HCT116 (cell line): ENCODE measurements at regions not wholly inside any gene's neighbourhood (a gene's known extent, or its start where the extent isn't known, plus 50 kb on each side); places are given as distances from the start of the nearest gene placed in this dataset.

Source experiments
- ATAC-seq: fragments of 200-7000 bp; cut with Tn5 transposase; 2 replicates; pipeline ENCODE4 v1.9.1; 2020; ENCODE audit warnings: mild to moderate bottlenecking, moderate library complexity
- BruUV-seq: library from RNA; stranded (reverse); fragments of 400-500 nt; replicated peaks from 2 replicates; lab custom pipeline; 2021; lab: Mats Ljungman, UMichigan
- CTCF ChIA-PET: fragments of 300-600 bp; sonication (Branson Sonifier 250); formaldehyde crosslinking; loops from one replicate; lab custom pipeline; 2021; ENCODE audit warnings: antibody characterized with exemption; lab: Charles Lee
- POLR2A ChIA-PET: fragments of 300-600, 350-600 bp; sonication (Branson Sonifier 250); formaldehyde crosslinking; loops from one replicate; lab custom pipeline; 2021; ENCODE audit warnings: antibody characterized with exemption; lab: Charles Lee
- RAD21 ChIA-PET, 2 experiments: fragments of 300-600 bp; sonication (Branson Sonifier 250); formaldehyde crosslinking; loops; one replicate each; lab custom pipeline; 2023; ENCODE audit warnings: low total read pairs in 2 of 2; ENCODE audit not compliant: uncharacterized antibody in 2 of 2, unreplicated experiment in 2 of 2, low non-redundant PET in 1 of 2; lab: Charles Lee
- DNase-seq: peaks from one replicate; pipeline ENCODE4 v3.0.0-alpha.2; 2010; ENCODE audit warnings: low read depth, low spot score
- H2AFZ ChIP-seq: fragments of 200-600 bp; shearing (Covaris generic), sonication (generic); 2 replicates; pipeline ENCODE4 v1.6.1; 2017; ENCODE audit warnings: low read depth, mixed run types, mixed read lengths, antibody characterized with exemption, low read length; ENCODE audit not compliant: poor library complexity, severe bottlenecking
- H3K27ac ChIP-seq: 2 replicates; pipeline ENCODE4 v1.5.1; 2012; ENCODE audit warnings: low read depth, low read length
- H3K27me3 ChIP-seq: fragments of 200-600 bp; sonication (generic); 2 replicates; pipeline ENCODE4 v1.6.1; 2016; ENCODE audit warnings: mixed run types, low read length, mixed read lengths; ENCODE audit not compliant: insufficient read depth
- H3K36me3 ChIP-seq, 2 experiments: fragments of 200-500 bp in 1 of 2; fragments of 200-600 bp in 1 of 2; sonication (Bioruptor generic) in 1 of 2; sonication (generic) in 1 of 2; 2 replicates each; pipeline versions ENCODE4 v1.5.1 to v1.6.1; 2014 to 2016; ENCODE audit warnings: low read length in 2 of 2, inconsistent platforms in 1 of 2, mixed read lengths in 1 of 2, mixed run types in 1 of 2; ENCODE audit not compliant: insufficient read depth in 2 of 2, control insufficient read depth in 1 of 2
- H3K4me1 ChIP-seq, 2 experiments: fragments of 200-600 bp in 1 of 2; sonication (generic) in 1 of 2; 2 replicates each; pipeline versions ENCODE4 v1.5.1 to v1.6.1; 2012 to 2017; ENCODE audit warnings: low read length in 2 of 2, inconsistent platforms in 1 of 2, mild to moderate bottlenecking in 1 of 2, mixed read lengths in 1 of 2, mixed run types in 1 of 2, moderate library complexity in 1 of 2; ENCODE audit not compliant: insufficient read depth in 2 of 2, control insufficient read depth in 1 of 2
- H3K4me2 ChIP-seq: fragments of 200-600 bp; sonication (generic); 2 replicates; pipeline ENCODE4 v1.6.1; 2017; ENCODE audit warnings: mixed run types, low read length, mixed read lengths
- H3K4me3 ChIP-seq, 2 experiments: fragments of 200-600 bp in 1 of 2; sonication (generic) in 1 of 2; replicated peaks in 1 of 2; 2 replicates each; pipeline ENCODE4 v1.5.1; 2011 to 2016; ENCODE audit warnings: low read length in 2 of 2, control low read depth in 1 of 2, low read depth in 1 of 2, mild to moderate bottlenecking in 1 of 2, mixed read lengths in 1 of 2, mixed run types in 1 of 2
- H3K79me2 ChIP-seq: fragments of 200-600 bp; sonication (generic); 2 replicates; pipeline ENCODE4 v1.6.1; 2017; ENCODE audit warnings: mild to moderate bottlenecking, mixed run types, low read length, moderate library complexity, mixed read lengths; ENCODE audit not compliant: insufficient read depth
- H3K9ac ChIP-seq: fragments of 200-600 bp; sonication (generic); 2 replicates; pipeline ENCODE4 v1.6.1; 2016; ENCODE audit warnings: low read length, mixed read lengths
- H3K9me2 ChIP-seq: fragments of 200-600 bp; sonication (generic), shearing (Covaris generic); 2 replicates; pipeline ENCODE4 v1.6.1; 2017; ENCODE audit warnings: mixed run types, mild to moderate bottlenecking, moderate library complexity; ENCODE audit not compliant: insufficient read depth
- H3K9me3 ChIP-seq, 2 experiments: fragments of 200-500 bp in 1 of 2; fragments of 200-600 bp in 1 of 2; sonication (Bioruptor generic) in 1 of 2; sonication (generic) in 1 of 2; 2 replicates each; pipeline ENCODE4 v1.6.1; 2014 to 2017; ENCODE audit warnings: low read length in 2 of 2, mixed read lengths in 2 of 2, inconsistent platforms in 1 of 2, low read depth in 1 of 2, mild to moderate bottlenecking in 1 of 2, mixed run types in 1 of 2, moderate library complexity in 1 of 2; ENCODE audit not compliant: control insufficient read depth in 1 of 2, insufficient read depth in 1 of 2
- H4K20me1 ChIP-seq: fragments of 200-600 bp; sonication (generic), shearing (Covaris generic); 2 replicates; pipeline ENCODE4 v1.6.1; 2017; ENCODE audit warnings: mixed run types, mild to moderate bottlenecking, moderate library complexity; ENCODE audit not compliant: insufficient read depth
- CEBPB ChIP-seq: IDR thresholded peaks from 2 replicates; pipeline ENCODE4 v1.6.1; 2012; ENCODE audit warnings: low read depth
- EGR1 ChIP-seq: IDR thresholded peaks from 2 replicates; pipeline ENCODE4 v1.6.1; 2012; ENCODE audit warnings: low read depth
- ELF1 ChIP-seq: IDR thresholded peaks from 2 replicates; pipeline ENCODE4 v1.6.1; 2012; ENCODE audit warnings: low read depth, borderline replicate concordance
- EZH2 ChIP-seq: fragments of 200-600 bp; sonication (generic); IDR thresholded peaks from 2 replicates; pipeline ENCODE4 v1.6.1; 2017; ENCODE audit warnings: antibody characterized with exemption, mixed run types
- JUND ChIP-seq: IDR thresholded peaks from 2 replicates; pipeline ENCODE4 v1.6.1; 2012
- POLR2A ChIP-seq: IDR thresholded peaks from 2 replicates; pipeline ENCODE4 v1.7.0; 2011; ENCODE audit warnings: borderline replicate concordance; ENCODE audit not compliant: insufficient read depth, insufficient read length; ENCODE audit errors: extremely low read depth
- POLR2AphosphoS5 ChIP-seq: IDR thresholded peaks from 2 replicates; pipeline ENCODE4 v1.6.1; 2011; ENCODE audit warnings: mild to moderate bottlenecking, low read depth, low read length, moderate library complexity
- RAD21 ChIP-seq: IDR thresholded peaks from 2 replicates; pipeline ENCODE4 v1.6.1; 2012; ENCODE audit warnings: low read depth, mild to moderate bottlenecking
- SIN3A ChIP-seq: IDR thresholded peaks from 2 replicates; pipeline ENCODE4 v1.6.1; 2012; ENCODE audit warnings: low read depth
- SP1 ChIP-seq: IDR thresholded peaks from 2 replicates; pipeline ENCODE4 v1.6.1; 2012; ENCODE audit warnings: low read depth
- SRF ChIP-seq: IDR thresholded peaks from 2 replicates; pipeline ENCODE4 v1.6.1; 2012; ENCODE audit warnings: low read depth
- TCF7L2 ChIP-seq: IDR thresholded peaks from 2 replicates; pipeline ENCODE4 v1.7.0; 2011; ENCODE audit warnings: borderline replicate concordance, inconsistent platforms; ENCODE audit not compliant: insufficient read depth, insufficient read length; ENCODE audit errors: extremely low read depth
- YY1 ChIP-seq: IDR thresholded peaks from 2 replicates; pipeline ENCODE4 v1.6.1; 2011; ENCODE audit warnings: low read length, low read depth, moderate library complexity, mild to moderate bottlenecking; ENCODE audit not compliant: insufficient replicate concordance; ENCODE audit errors: extremely low read depth
- ZFX ChIP-seq: fragments of 450-650 bp; IDR thresholded peaks from 2 replicates; pipeline ENCODE4 v1.6.1; 2017
- intact Hi-C: fragments of 100-400 bp; cut with micrococcal nuclease; formaldehyde crosslinking; loops from 2 replicates; pipeline ENCODE4 v1.10.0; 2022
- TF ChIP-seq, protein P1 (sequence below): IDR thresholded peaks from 2 replicates; pipeline ENCODE4 v1.6.1; 2012
- TF ChIP-seq, protein P2 (sequence below): IDR thresholded peaks from 2 replicates; pipeline ENCODE4 v1.6.1; 2011; ENCODE audit warnings: mild to moderate bottlenecking, low read length, moderate library complexity; ENCODE audit not compliant: insufficient replicate concordance; ENCODE audit errors: extremely low read depth
- TF ChIP-seq, protein P3 (sequence below): IDR thresholded peaks from 2 replicates; pipeline ENCODE4 v1.6.1; 2012
- TF ChIP-seq, protein P4 (sequence below), 3 experiments: fragments of 200-600 bp in 1 of 3; sonication (generic) in 1 of 3; IDR thresholded peaks in 2 of 3; conservative IDR thresholded peaks in 1 of 3; 2 replicates each; pipeline ENCODE4 v1.5.1; 2012 to 2017; ENCODE audit warnings: low read depth in 2 of 3, low read length in 2 of 3, antibody characterized with exemption in 1 of 3, borderline replicate concordance in 1 of 3, control low read depth in 1 of 3, mild to moderate bottlenecking in 1 of 3, mixed read lengths in 1 of 3, mixed run types in 1 of 3, moderate library complexity in 1 of 3; ENCODE audit not compliant: insufficient read depth in 1 of 3
- TF ChIP-seq, protein P5 (sequence below): IDR thresholded peaks from 2 replicates; pipeline ENCODE4 v1.6.1; 2012; ENCODE audit warnings: low read depth

DNA sequence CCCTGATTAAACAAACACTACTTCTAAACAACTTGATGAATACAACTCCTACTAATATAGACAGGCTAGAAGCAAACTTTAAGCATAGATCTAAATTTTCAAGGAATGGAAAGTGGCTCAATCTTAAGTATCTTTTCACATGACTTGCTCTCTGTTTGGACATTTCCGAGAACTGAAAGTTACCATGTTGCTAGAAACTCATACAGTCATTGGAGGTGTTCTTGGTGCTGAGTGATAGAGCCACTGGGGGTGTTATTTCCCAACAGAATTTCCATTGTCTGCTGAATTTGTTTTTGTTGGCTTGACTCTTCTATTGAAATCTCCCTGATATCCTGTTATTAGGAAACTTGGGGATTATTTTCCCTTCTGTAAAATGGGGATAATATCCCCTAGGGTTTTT lies 264.5 kb upstream of the RASGRP1 start:
- Histone ChIP-seq H3K4me3 (no peak overlapping the region), H3K4me1 (no peaks in the 10 kb centered on the region), H3K79me2 (no peaks in the 10 kb centered on the region), H3K27ac (no peak overlapping the region), H3K9me2 (no peaks in the 10 kb centered on the region), H4K20me1 (no peaks in the 10 kb centered on the region), H3K36me3 (no peaks in the 10 kb centered on the region), H3K9ac (no peak overlapping the region), H2AFZ (no peak overlapping the region), H3K27me3 (peaks cover 18% of the 10 kb centered on the region)
- ChIA-PET POLR2A (no interaction called here), RAD21 (no interaction called here), CTCF (no interaction called here)
- BruUV-seq = no TSS peak
- ATAC-seq (no peak), DNase-seq (no peak)
- intact Hi-C loops = no loop called here
- TF ChIP-seq JUND = no peak
- no peak for TF ChIP-seq EZH2
- TF ChIP-seq SRF = no peak
- TF ChIP-seq, protein P1, sequence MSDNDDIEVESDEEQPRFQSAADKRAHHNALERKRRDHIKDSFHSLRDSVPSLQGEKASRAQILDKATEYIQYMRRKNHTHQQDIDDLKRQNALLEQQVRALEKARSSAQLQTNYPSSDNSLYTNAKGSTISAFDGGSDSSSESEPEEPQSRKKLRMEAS = no peak
- no peak for TF ChIP-seq POLR2A
- no peak for TF ChIP-seq SIN3A
- TF ChIP-seq ZFX = no peak
- no peak for TF ChIP-seq ELF1
- TF ChIP-seq, protein P2, sequence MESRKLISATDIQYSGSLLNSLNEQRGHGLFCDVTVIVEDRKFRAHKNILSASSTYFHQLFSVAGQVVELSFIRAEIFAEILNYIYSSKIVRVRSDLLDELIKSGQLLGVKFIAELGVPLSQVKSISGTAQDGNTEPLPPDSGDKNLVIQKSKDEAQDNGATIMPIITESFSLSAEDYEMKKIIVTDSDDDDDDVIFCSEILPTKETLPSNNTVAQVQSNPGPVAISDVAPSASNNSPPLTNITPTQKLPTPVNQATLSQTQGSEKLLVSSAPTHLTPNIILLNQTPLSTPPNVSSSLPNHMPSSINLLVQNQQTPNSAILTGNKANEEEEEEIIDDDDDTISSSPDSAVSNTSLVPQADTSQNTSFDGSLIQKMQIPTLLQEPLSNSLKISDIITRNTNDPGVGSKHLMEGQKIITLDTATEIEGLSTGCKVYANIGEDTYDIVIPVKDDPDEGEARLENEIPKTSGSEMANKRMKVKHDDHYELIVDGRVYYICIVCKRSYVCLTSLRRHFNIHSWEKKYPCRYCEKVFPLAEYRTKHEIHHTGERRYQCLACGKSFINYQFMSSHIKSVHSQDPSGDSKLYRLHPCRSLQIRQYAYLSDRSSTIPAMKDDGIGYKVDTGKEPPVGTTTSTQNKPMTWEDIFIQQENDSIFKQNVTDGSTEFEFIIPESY = no peak
- no peak for TF ChIP-seq TCF7L2
- TF ChIP-seq, protein P3, sequence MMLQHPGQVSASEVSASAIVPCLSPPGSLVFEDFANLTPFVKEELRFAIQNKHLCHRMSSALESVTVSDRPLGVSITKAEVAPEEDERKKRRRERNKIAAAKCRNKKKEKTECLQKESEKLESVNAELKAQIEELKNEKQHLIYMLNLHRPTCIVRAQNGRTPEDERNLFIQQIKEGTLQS = no peak
- TF ChIP-seq YY1 = no peak
- TF ChIP-seq POLR2AphosphoS5 = no peak
- TF ChIP-seq, protein P4, sequence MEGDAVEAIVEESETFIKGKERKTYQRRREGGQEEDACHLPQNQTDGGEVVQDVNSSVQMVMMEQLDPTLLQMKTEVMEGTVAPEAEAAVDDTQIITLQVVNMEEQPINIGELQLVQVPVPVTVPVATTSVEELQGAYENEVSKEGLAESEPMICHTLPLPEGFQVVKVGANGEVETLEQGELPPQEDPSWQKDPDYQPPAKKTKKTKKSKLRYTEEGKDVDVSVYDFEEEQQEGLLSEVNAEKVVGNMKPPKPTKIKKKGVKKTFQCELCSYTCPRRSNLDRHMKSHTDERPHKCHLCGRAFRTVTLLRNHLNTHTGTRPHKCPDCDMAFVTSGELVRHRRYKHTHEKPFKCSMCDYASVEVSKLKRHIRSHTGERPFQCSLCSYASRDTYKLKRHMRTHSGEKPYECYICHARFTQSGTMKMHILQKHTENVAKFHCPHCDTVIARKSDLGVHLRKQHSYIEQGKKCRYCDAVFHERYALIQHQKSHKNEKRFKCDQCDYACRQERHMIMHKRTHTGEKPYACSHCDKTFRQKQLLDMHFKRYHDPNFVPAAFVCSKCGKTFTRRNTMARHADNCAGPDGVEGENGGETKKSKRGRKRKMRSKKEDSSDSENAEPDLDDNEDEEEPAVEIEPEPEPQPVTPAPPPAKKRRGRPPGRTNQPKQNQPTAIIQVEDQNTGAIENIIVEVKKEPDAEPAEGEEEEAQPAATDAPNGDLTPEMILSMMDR (IDR thresholded peaks at IDR 0.05 in 2 of 3, conservative IDR thresholded peaks at IDR 0.05 in 1 of 3; ENCODE audit: borderline replicate concordance in 1 of 3, insufficient read depth in 1 of 3, low read depth in 2 of 3, low read length in 2 of 3) = no peak
- no peak for TF ChIP-seq RAD21
- TF ChIP-seq SP1 = no peak
- TF ChIP-seq, protein P5, sequence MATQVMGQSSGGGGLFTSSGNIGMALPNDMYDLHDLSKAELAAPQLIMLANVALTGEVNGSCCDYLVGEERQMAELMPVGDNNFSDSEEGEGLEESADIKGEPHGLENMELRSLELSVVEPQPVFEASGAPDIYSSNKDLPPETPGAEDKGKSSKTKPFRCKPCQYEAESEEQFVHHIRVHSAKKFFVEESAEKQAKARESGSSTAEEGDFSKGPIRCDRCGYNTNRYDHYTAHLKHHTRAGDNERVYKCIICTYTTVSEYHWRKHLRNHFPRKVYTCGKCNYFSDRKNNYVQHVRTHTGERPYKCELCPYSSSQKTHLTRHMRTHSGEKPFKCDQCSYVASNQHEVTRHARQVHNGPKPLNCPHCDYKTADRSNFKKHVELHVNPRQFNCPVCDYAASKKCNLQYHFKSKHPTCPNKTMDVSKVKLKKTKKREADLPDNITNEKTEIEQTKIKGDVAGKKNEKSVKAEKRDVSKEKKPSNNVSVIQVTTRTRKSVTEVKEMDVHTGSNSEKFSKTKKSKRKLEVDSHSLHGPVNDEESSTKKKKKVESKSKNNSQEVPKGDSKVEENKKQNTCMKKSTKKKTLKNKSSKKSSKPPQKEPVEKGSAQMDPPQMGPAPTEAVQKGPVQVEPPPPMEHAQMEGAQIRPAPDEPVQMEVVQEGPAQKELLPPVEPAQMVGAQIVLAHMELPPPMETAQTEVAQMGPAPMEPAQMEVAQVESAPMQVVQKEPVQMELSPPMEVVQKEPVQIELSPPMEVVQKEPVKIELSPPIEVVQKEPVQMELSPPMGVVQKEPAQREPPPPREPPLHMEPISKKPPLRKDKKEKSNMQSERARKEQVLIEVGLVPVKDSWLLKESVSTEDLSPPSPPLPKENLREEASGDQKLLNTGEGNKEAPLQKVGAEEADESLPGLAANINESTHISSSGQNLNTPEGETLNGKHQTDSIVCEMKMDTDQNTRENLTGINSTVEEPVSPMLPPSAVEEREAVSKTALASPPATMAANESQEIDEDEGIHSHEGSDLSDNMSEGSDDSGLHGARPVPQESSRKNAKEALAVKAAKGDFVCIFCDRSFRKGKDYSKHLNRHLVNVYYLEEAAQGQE = no peak
- TF ChIP-seq EGR1 = no peak
- TF ChIP-seq CEBPB = no peak
- TF ChIP-seq, all 23 proteins: peak for 0
- H3K4me2 ChIP-seq = no peak overlapping the region
- H3K9me3 ChIP-seq = no peaks in the 10 kb centered on the region
